Glutamatergic neuron (in vitro differentiated cells): ENCODE measurements at regions not wholly inside any gene's neighbourhood (a gene's known extent, or its start where the extent isn't known, plus 50 kb on each side); places are given as distances from the start of the nearest gene placed in this dataset.

ENCODE experiments used
- DNase-seq: peaks from one replicate; pipeline ENCODE4 v3.0.0; 2022
- H3K27ac Mint-ChIP-seq: one replicate; pipeline ENCODE4 v1.8.0; 2020; ENCODE audit warnings: mild to moderate bottlenecking, mixed read lengths, inconsistent platforms; ENCODE audit not compliant: unreplicated experiment
- H3K27me3 Mint-ChIP-seq: one replicate; pipeline ENCODE4 v1.8.0; 2020; ENCODE audit warnings: mild to moderate bottlenecking, moderate library complexity, mixed read lengths, inconsistent platforms; ENCODE audit not compliant: unreplicated experiment
- H3K36me3 Mint-ChIP-seq: one replicate; pipeline ENCODE4 v1.8.0; 2020; ENCODE audit warnings: mild to moderate bottlenecking, mixed read lengths, inconsistent platforms; ENCODE audit not compliant: unreplicated experiment
- H3K4me1 Mint-ChIP-seq: one replicate; pipeline ENCODE4 v1.8.0; 2020; ENCODE audit warnings: mild to moderate bottlenecking, low read depth, mixed read lengths, inconsistent platforms; ENCODE audit not compliant: unreplicated experiment
- H3K4me3 Mint-ChIP-seq: one replicate; pipeline ENCODE4 v1.8.0; 2020; ENCODE audit warnings: mild to moderate bottlenecking, mixed read lengths, inconsistent platforms; ENCODE audit not compliant: unreplicated experiment
- H3K9me3 Mint-ChIP-seq: one replicate; pipeline ENCODE4 v1.8.0; 2020; ENCODE audit warnings: mild to moderate bottlenecking, moderate library complexity, mixed read lengths, inconsistent platforms; ENCODE audit not compliant: unreplicated experiment
- CTCF ChIP-seq: fragments of 200-600 bp; sonication (generic); IDR thresholded peaks from one replicate; pipeline ENCODE4 v1.5.0; 2021; ENCODE audit not compliant: partially characterized antibody, unreplicated experiment

GRCh38 chr4:180436361-180436760 is 1806.8 kb upstream of the TENM3 start:
- no peak for DNase-seq
- peaks cover 7% of the 10 kb centered on the region for H3K4me1 Mint-ChIP-seq
- peak overlapping the region; percentile 34 for H3K27ac Mint-ChIP-seq
- peaks cover 2% of the 10 kb centered on the region for H3K9me3 Mint-ChIP-seq
- H3K4me3 Mint-ChIP-seq, result no peak overlapping the region
- no peaks in the 10 kb centered on the region for H3K27me3 Mint-ChIP-seq
- H3K36me3 Mint-ChIP-seq, result no peaks in the 10 kb centered on the region
- no peak for TF ChIP-seq CTCF

- H3K4me3 Mint-ChIP-seq, result no peak overlapping the region
- H3K4me1 Mint-ChIP-seq, result peaks cover 7% of the 10 kb centered on the region
- H3K9me3 Mint-ChIP-seq, result peaks cover 2% of the 10 kb centered on the region
- no peak for DNase-seq
- no peak for TF ChIP-seq CTCF
- H3K27me3 Mint-ChIP-seq, result no peaks in the 10 kb centered on the region
- no peak overlapping the region for H3K27ac Mint-ChIP-seq
- H3K36me3 Mint-ChIP-seq, result no peaks in the 10 kb centered on the region
These were observed 1805.6 kb upstream of the TENM3 start for GRCh38 chr4:180437601-180438000.

GRCh38 chr4:180448306-180448705 is 1794.9 kb upstream of the TENM3 start:
- Mint-ChIP-seq H3K27ac (no peak overlapping the region), H3K4me1 (peaks cover 1% of the 10 kb centered on the region), H3K36me3 (no peaks in the 10 kb centered on the region), H3K4me3 (no peak overlapping the region), H3K27me3 (no peaks in the 10 kb centered on the region), H3K9me3 (no peaks in the 10 kb centered on the region)
- no peak for DNase-seq
- TF ChIP-seq CTCF, result no peak

GRCh38 chr4:180449395-180449956 is 1793.7 kb upstream of the TENM3 start:
- peak overlapping the region; percentile 38 for H3K4me3 Mint-ChIP-seq
- no peak overlapping the region for H3K27ac Mint-ChIP-seq
- peaks cover 1% of the 10 kb centered on the region for H3K4me1 Mint-ChIP-seq
- H3K9me3 Mint-ChIP-seq, result no peaks in the 10 kb centered on the region
- H3K36me3 Mint-ChIP-seq, result no peaks in the 10 kb centered on the region
- H3K27me3 Mint-ChIP-seq, result no peaks in the 10 kb centered on the region
- peak; percentile 71 for TF ChIP-seq CTCF
- peak; percentile 68 for DNase-seq

- no peaks in the 10 kb centered on the region for H3K27me3 Mint-ChIP-seq
- no peak for DNase-seq
- H3K4me1 Mint-ChIP-seq, result no peaks in the 10 kb centered on the region
- no peak overlapping the region for H3K27ac Mint-ChIP-seq
- TF ChIP-seq CTCF, result no peak
- H3K4me3 Mint-ChIP-seq, result no peak overlapping the region
- no peaks in the 10 kb centered on the region for H3K9me3 Mint-ChIP-seq
- H3K36me3 Mint-ChIP-seq, result no peaks in the 10 kb centered on the region
These were observed 1788.0 kb upstream of the TENM3 start for GRCh38 chr4:180455226-180455625.
